ENCODE measurements at regions not wholly inside any gene's neighbourhood (a gene's known extent, or its start where the extent isn't known, plus 50 kb on each side); places are given as distances from the start of the nearest gene placed in this dataset.

DNA sequence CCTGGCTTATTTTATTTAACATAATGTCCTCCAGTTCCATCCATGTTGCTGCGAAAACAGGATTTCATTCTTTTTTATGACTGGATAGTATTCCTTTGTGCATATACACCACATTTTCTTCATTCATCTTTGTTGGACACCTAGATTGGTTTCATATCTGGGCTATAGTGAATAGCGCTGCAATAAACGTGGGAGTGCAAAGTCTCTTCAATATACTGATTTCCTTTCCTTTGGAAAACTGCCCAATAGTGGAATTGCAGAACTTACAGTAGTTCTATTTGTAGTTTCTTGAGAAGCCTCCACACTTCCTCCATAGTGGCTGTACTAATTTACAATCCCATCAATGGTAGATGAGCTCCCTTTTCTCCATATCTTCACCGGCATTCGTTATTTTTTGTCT lies 72.5 kb upstream of the KLHL25 start:
- Mint-ChIP-seq H3K27me3 (ENCODE audit: low read depth, unreplicated experiment) (peaks cover 7% of the 10 kb centered on the region), H3K9me3 (ENCODE audit: unreplicated experiment) (no peaks in the 10 kb centered on the region), H3K4me1 (ENCODE audit: low read depth, unreplicated experiment) (peaks cover 3% of the 10 kb centered on the region), H3K27ac (ENCODE audit: unreplicated experiment) (no peak overlapping the region), H3K36me3 (ENCODE audit: low read depth, unreplicated experiment) (no peaks in the 10 kb centered on the region), H3K4me3 (ENCODE audit: unreplicated experiment) (no peak overlapping the region)
- Histone ChIP-seq H2AFZ (ENCODE audit: low read depth, low read length) (no peak overlapping the region), H3K27me3 (ENCODE audit: insufficient read depth, low read length) (peaks cover 3% of the 10 kb centered on the region), H4K20me1 (ENCODE audit: insufficient read depth, low read length) (no peaks in the 10 kb centered on the region), H3K4me1 (ENCODE audit: insufficient read depth, low read length) (no peaks in the 10 kb centered on the region), H3K9ac (ENCODE audit: low read length) (no peak overlapping the region), H3K79me2 (ENCODE audit: insufficient read depth, low read length) (no peaks in the 10 kb centered on the region), H3K27ac (ENCODE audit: low read depth, low read length) (no peak overlapping the region), H3K36me3 (ENCODE audit: insufficient read depth, low read length) (no peaks in the 10 kb centered on the region), H3K9me3 (ENCODE audit: insufficient read depth, low read depth, low read length) (no peaks in the 10 kb centered on the region), H3K4me3 (ENCODE audit: insufficient read depth, low read depth, low read length) (no peak overlapping the region), H3K4me2 (ENCODE audit: low read length) (no peak overlapping the region)
- DNase-seq (ENCODE audit: low read depth): no peak
- TF ChIP-seq, protein P1, sequence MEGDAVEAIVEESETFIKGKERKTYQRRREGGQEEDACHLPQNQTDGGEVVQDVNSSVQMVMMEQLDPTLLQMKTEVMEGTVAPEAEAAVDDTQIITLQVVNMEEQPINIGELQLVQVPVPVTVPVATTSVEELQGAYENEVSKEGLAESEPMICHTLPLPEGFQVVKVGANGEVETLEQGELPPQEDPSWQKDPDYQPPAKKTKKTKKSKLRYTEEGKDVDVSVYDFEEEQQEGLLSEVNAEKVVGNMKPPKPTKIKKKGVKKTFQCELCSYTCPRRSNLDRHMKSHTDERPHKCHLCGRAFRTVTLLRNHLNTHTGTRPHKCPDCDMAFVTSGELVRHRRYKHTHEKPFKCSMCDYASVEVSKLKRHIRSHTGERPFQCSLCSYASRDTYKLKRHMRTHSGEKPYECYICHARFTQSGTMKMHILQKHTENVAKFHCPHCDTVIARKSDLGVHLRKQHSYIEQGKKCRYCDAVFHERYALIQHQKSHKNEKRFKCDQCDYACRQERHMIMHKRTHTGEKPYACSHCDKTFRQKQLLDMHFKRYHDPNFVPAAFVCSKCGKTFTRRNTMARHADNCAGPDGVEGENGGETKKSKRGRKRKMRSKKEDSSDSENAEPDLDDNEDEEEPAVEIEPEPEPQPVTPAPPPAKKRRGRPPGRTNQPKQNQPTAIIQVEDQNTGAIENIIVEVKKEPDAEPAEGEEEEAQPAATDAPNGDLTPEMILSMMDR (IDR thresholded peaks at IDR 0.05; ENCODE audit: insufficient read depth, low read depth, low read length): no peak
- no peak for TF ChIP-seq EZH2 (IDR thresholded peaks at IDR 0.05; ENCODE audit: insufficient read depth, low read length)
- no peak for FAIRE-seq

DNA sequence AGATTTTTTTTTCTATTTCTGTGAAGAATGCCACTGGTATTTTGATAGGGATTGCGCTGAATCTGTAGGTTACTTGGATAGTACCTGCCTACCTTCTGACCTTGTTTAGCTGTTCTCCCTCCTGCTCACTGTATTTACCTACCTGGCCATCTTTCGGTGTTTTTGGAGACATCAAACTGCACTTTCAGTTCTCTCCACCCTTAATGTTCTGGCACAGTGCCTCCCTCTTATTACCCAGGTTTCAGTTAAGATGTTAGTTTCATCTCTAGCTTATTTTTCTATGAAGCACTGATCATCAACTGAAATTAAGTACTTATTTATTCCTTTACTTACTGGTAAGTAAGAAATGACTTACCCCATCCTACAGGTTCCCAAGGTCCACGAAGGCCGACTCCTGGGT lies 74.4 kb upstream of the KLHL25 start:
- FAIRE-seq: no peak
- H3K36me3 ChIP-seq (ENCODE audit: insufficient read depth, low read length): no peaks in the 10 kb centered on the region
- no peaks in the 10 kb centered on the region for H3K4me1 ChIP-seq (ENCODE audit: insufficient read depth, low read length)
- H3K4me2 ChIP-seq (ENCODE audit: low read length): no peak overlapping the region
- Mint-ChIP-seq H3K4me1 (ENCODE audit: low read depth, unreplicated experiment) (peaks cover 6% of the 10 kb centered on the region), H3K9me3 (ENCODE audit: unreplicated experiment) (peaks cover 2% of the 10 kb centered on the region), H3K27ac (ENCODE audit: unreplicated experiment) (no peak overlapping the region), H3K4me3 (ENCODE audit: unreplicated experiment) (no peak overlapping the region), H3K27me3 (ENCODE audit: low read depth, unreplicated experiment) (peaks cover 2% of the 10 kb centered on the region), H3K36me3 (ENCODE audit: low read depth, unreplicated experiment) (no peaks in the 10 kb centered on the region)
- no peaks in the 10 kb centered on the region for H3K79me2 ChIP-seq (ENCODE audit: insufficient read depth, low read length)
- no peak overlapping the region for H3K9ac ChIP-seq (ENCODE audit: low read length)
- H2AFZ ChIP-seq (ENCODE audit: low read depth, low read length): no peak overlapping the region
- no peaks in the 10 kb centered on the region for H3K9me3 ChIP-seq (ENCODE audit: insufficient read depth, low read depth, low read length)
- DNase-seq (ENCODE audit: low read depth): no peak
- no peak for TF ChIP-seq EZH2 (IDR thresholded peaks at IDR 0.05; ENCODE audit: insufficient read depth, low read length)
- TF ChIP-seq, protein P1 (IDR thresholded peaks at IDR 0.05; ENCODE audit: insufficient read depth, low read depth, low read length): no peak
- no peak overlapping the region for H3K4me3 ChIP-seq (ENCODE audit: insufficient read depth, low read depth, low read length)
- H3K27me3 ChIP-seq (ENCODE audit: insufficient read depth, low read length): peaks cover 3% of the 10 kb centered on the region
- H4K20me1 ChIP-seq (ENCODE audit: insufficient read depth, low read length): no peaks in the 10 kb centered on the region
- no peak overlapping the region for H3K27ac ChIP-seq (ENCODE audit: low read depth, low read length)

DNA sequence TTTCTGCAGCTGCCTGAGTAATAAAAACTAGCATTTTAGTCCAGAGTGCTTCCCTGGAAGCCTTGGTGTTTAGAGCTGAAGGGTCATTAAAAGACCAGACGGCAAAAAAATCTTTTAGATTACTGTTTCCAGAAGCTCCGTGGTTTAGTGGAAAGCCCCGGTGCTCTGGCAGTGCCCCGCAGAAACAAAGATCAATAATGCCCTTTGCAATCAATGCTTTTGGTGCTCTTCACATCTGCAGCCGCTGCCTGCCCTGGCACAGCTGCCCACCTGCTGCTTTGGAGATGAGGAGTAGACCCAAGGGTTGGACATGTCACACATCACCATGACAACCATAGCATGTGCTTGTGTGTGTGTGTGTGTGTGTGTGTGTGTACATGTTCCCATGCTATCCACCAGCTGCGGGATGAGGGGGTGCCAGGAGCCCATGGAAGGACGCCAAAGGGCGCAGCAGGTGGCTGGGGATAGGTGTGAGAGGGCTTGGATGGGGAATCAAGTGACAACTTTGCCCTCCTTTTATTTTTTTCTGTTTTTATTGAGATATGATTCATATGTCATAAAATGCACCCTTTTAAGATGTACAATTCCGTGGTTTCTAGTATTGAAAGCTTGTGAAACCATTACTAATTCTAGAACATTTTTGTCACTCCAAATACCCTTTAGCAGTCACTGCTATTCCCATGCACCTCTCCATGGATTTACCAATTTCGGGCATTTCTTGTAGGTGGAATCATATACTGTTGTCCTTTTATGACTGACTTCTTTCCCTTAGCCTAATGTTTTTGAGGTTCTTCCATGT lies 75.7 kb upstream of the KLHL25 start:
- H3K4me3 Mint-ChIP-seq (ENCODE audit: unreplicated experiment): no peak overlapping the region
- no peak overlapping the region for H3K27ac Mint-ChIP-seq (ENCODE audit: unreplicated experiment)
- Histone ChIP-seq H3K9ac (ENCODE audit: low read length) (no peak overlapping the region), H3K27ac (ENCODE audit: low read depth, low read length) (no peak overlapping the region), H3K36me3 (ENCODE audit: insufficient read depth, low read length) (no peaks in the 10 kb centered on the region), H3K27me3 (ENCODE audit: insufficient read depth, low read length) (peaks cover 3% of the 10 kb centered on the region), H3K79me2 (ENCODE audit: insufficient read depth, low read length) (no peaks in the 10 kb centered on the region), H3K4me3 (ENCODE audit: insufficient read depth, low read depth, low read length) (no peak overlapping the region), H4K20me1 (ENCODE audit: insufficient read depth, low read length) (no peaks in the 10 kb centered on the region), H3K4me2 (ENCODE audit: low read length) (no peak overlapping the region), H2AFZ (ENCODE audit: low read depth, low read length) (no peak overlapping the region), H3K4me1 (ENCODE audit: insufficient read depth, low read length) (no peaks in the 10 kb centered on the region), H3K9me3 (ENCODE audit: insufficient read depth, low read depth, low read length) (no peaks in the 10 kb centered on the region)
- H3K36me3 Mint-ChIP-seq (ENCODE audit: low read depth, unreplicated experiment): no peaks in the 10 kb centered on the region
- TF ChIP-seq, protein P1 (IDR thresholded peaks at IDR 0.05; ENCODE audit: insufficient read depth, low read depth, low read length): no peak
- TF ChIP-seq EZH2 (IDR thresholded peaks at IDR 0.05; ENCODE audit: insufficient read depth, low read length): no peak
- peaks cover 2% of the 10 kb centered on the region for H3K9me3 Mint-ChIP-seq (ENCODE audit: unreplicated experiment)
- H3K27me3 Mint-ChIP-seq (ENCODE audit: low read depth, unreplicated experiment): peaks cover 5% of the 10 kb centered on the region
- H3K4me1 Mint-ChIP-seq (ENCODE audit: low read depth, unreplicated experiment): peaks cover 6% of the 10 kb centered on the region
- DNase-seq (ENCODE audit: low read depth) (no peak), FAIRE-seq (no peak)

Measured in astrocyte (in vitro differentiated cells and primary cell).